Stomach (tissue), 8 donors: ENCODE measurements at regions not wholly inside any gene's neighbourhood (a gene's known extent, or its start where the extent isn't known, plus 50 kb on each side); places are given as distances from the start of the nearest gene placed in this dataset.
A peak's percentile ranks its signal among the peaks of the same experiment; 100 is the strongest.

Experiments
- DNase-seq, 2 donors: peaks; one replicate each; pipeline versions ENCODE4 v3.0.0 to v3.0.0-alpha.2; 2013 to 2019
- H3K27ac ChIP-seq, 5 donors: fragments of 200-600 bp in 4 of 5; sonication (generic) in 4 of 5; one replicate each; pipeline ENCODE4 v1.5.1; 2013 to 2019; ENCODE audit warnings: mild to moderate bottlenecking in 1 of 5, moderate library complexity in 1 of 5
- H3K27me3 ChIP-seq, 3 donors: fragments of 200-600 bp; sonication (generic); one replicate each; pipeline ENCODE4 v1.5.1; 2017 to 2019; ENCODE audit warnings: mixed run types in 1 of 3
- H3K36me3 ChIP-seq, 4 donors: fragments of 200-600 bp; sonication (generic); 1 replicate in 3 of 4; 2 replicates in 1 of 4; pipeline ENCODE4 v1.5.1; 2016 to 2019
- H3K4me1 ChIP-seq, 4 donors: fragments of 200-600 bp; sonication (generic); one replicate each; pipeline ENCODE4 v1.5.1; 2016 to 2019
- H3K4me3 ChIP-seq, 4 donors: fragments of 200-600 bp; sonication (generic) in 3 of 4; one replicate each; pipeline ENCODE4 v1.5.1; 2016 to 2019; ENCODE audit warnings: mild to moderate bottlenecking in 1 of 4
- H3K9me3 ChIP-seq, 4 donors: fragments of 200-600 bp; sonication (generic); one replicate each; pipeline ENCODE4 v1.5.1; 2016 to 2019
- CTCF ChIP-seq, 7 experiments: fragments of 450-650 bp in 4 of 7; fragments of 200-600 bp in 3 of 7; sonication (generic) in 3 of 7; IDR thresholded peaks; one replicate each; pipeline ENCODE4 v1.5.1; 2016 to 2019; ENCODE audit warnings: antibody characterized with exemption in 7 of 7, control low read depth in 2 of 7, mild to moderate bottlenecking in 1 of 7
- EP300 ChIP-seq: sonication (generic); formaldehyde crosslinking; IDR thresholded peaks from one replicate; pipeline ENCODE4 v1.6.1; 2017; ENCODE audit warnings: antibody characterized with exemption
- POLR2A ChIP-seq, 4 donors: fragments of 450-650 bp; IDR thresholded peaks; one replicate each; pipeline ENCODE4 v1.6.1; 2016; ENCODE audit warnings: antibody characterized with exemption in 4 of 4, control low read depth in 2 of 4, mild to moderate bottlenecking in 1 of 4, moderate library complexity in 1 of 4
- POLR2AphosphoS5 ChIP-seq, 3 donors: sonication (generic); formaldehyde crosslinking; IDR thresholded peaks; one replicate each; pipeline ENCODE4 v1.6.1; 2016; ENCODE audit warnings: antibody characterized with exemption in 3 of 3
- WGBS, 5 donors: extraction: QIAGEN DNeasy Blood & Tissue Kit in 3 of 5; methylation state at CpG; one replicate each; pipeline versions ENCODE4 v1.1.5 to v1.1.7; 2013 to 2018; 5-methylcytosine and 5-hydroxymethylcytosine counted together
- intact Hi-C: fragments of 100-400 bp; cut with DNase I; formaldehyde crosslinking; loops from one replicate; pipeline ENCODE4 v1.15.1; 2023; ENCODE audit warnings: low total_unique reads
- donor health status: healthy with polysubstance abuse.
- donor health status: Bipolar disorder and iron deficiency.
- donor health status: healthy.

GRCh38 chr10:54993148-54993547, 192.1 kb upstream of the PCDH15 start:
- intact Hi-C loops = no loop called here
- Histone ChIP-seq H3K27ac (no peak overlapping the region), H3K36me3 (no peaks in the 10 kb centered on the region), H3K9me3 (peaks cover 0 to 12% (median 3%) of the 10 kb centered on the region in 4 donors), H3K4me3 (no peak overlapping the region), H3K27me3 (no peaks in the 10 kb centered on the region), H3K4me1 (no peaks in the 10 kb centered on the region)
- DNase-seq = no peak
- no peak for TF ChIP-seq CTCF (IDR thresholded peaks at IDR 0.05)
- TF ChIP-seq EP300 = no peak
- no peak for TF ChIP-seq POLR2AphosphoS5 (IDR thresholded peaks at IDR 0.05)
- no peak for TF ChIP-seq POLR2A (IDR thresholded peaks at IDR 0.05)
- WGBS, 5 donors = 61 to 77% (median 66%) methylated on average over 2 of the region's 2 CpGs

DNA sequence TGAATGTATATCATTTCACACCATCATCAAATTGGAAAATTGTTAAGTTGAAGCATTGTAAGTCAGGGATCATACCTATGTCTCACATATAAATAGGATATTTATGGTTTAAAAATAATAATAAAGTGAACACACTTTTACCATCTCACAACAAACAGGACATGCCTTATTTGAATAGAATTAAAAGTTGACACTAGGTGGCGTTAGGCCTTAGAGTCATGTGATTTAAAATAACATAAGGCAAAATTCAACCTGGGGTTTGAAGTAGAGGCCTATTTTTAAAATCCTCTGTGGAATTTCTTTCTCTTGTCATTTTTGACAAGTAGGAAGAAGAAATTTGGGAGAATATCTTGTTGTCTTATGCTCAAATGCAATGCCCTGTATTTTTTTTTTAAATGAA, 184.7 kb upstream of the PCDH15 start:
- Histone ChIP-seq H3K36me3 (no peaks in the 10 kb centered on the region), H3K4me3 (no peak overlapping the region), H3K27me3 (no peaks in the 10 kb centered on the region), H3K9me3 (peaks cover 0 to 12% (median 3%) of the 10 kb centered on the region in 4 donors), H3K27ac (no peak overlapping the region), H3K4me1 (no peaks in the 10 kb centered on the region)
- 10 to 29% (median 15%) methylated on average over 1 of the region's 1 CpG for WGBS, 5 donors
- peak in 1 of 2 donors; percentile 13 for DNase-seq
- intact Hi-C loops = no loop called here
- no peak for TF ChIP-seq EP300
- TF ChIP-seq CTCF (IDR thresholded peaks at IDR 0.05) = peak in 2 of 7 experiments; percentile 15 to 34

DNA sequence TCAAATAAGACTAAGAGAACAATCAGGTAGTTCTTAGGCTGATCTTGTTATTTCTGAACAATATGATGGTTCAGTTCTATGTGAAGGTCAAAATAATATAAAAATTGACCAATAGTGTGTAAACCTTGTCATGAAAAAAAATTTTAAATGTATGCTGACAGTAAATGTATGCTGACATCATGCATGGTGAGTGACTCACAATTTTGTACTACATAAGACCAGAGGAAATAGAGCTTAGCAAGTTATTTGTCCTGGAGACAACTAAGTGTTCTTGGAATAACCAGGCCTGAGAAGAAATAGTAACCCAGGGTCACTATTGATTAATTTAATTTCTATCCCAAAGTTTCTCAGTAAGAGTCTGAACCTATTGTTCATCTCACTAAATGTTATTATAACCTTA, 182.2 kb upstream of the PCDH15 start:
- Histone ChIP-seq H3K27ac (no peak overlapping the region), H3K4me1 (no peaks in the 10 kb centered on the region), H3K36me3 (no peaks in the 10 kb centered on the region), H3K27me3 (no peaks in the 10 kb centered on the region), H3K9me3 (no peaks in the 10 kb centered on the region), H3K4me3 (no peak overlapping the region)
- DNase-seq = no peak
- TF ChIP-seq CTCF (IDR thresholded peaks at IDR 0.05) (no peak), EP300 (no peak)
- intact Hi-C loops = no loop called here

GRCh38 chr10:54962134-54962900, 161.3 kb upstream of the PCDH15 start:
- Histone ChIP-seq H3K4me1 (no peaks in the 10 kb centered on the region), H3K9me3 (peaks cover 0 to 14% (median 5%) of the 10 kb centered on the region in 4 donors), H3K27me3 (no peaks in the 10 kb centered on the region), H3K4me3 (no peak overlapping the region), H3K36me3 (no peaks in the 10 kb centered on the region), H3K27ac (no peak overlapping the region)
- 62 to 73% (median 67%) methylated on average over 6 of the region's 6 CpGs for WGBS, 5 donors
- DNase-seq = no peak
- intact Hi-C loops = no loop called here
- TF ChIP-seq CTCF (IDR thresholded peaks at IDR 0.05) = no peak
